ENCODE measurements at regions not wholly inside any gene's neighbourhood (a gene's known extent, or its start where the extent isn't known, plus 50 kb on each side); places are given as distances from the start of the nearest gene placed in this dataset.

DNA sequence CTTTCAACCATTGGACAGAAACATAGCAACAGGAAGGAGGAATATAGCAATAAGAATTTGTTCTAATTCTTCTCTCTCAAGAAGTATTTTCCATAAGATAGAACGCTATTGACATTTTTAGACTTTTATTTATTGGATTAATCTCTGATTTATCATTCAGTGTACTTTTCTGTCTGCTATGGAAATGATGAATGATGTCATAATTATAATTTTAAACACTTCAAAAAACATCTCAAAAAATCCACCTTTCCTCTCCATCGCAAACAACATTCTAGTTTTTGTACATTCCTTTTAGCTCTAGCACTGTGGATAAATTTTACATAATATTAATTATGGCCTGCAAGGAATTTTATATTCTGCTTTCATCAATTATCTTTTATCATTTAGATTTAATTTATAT, 643.2 kb downstream of the DHX35 start:
- TF ChIP-seq, protein P1, sequence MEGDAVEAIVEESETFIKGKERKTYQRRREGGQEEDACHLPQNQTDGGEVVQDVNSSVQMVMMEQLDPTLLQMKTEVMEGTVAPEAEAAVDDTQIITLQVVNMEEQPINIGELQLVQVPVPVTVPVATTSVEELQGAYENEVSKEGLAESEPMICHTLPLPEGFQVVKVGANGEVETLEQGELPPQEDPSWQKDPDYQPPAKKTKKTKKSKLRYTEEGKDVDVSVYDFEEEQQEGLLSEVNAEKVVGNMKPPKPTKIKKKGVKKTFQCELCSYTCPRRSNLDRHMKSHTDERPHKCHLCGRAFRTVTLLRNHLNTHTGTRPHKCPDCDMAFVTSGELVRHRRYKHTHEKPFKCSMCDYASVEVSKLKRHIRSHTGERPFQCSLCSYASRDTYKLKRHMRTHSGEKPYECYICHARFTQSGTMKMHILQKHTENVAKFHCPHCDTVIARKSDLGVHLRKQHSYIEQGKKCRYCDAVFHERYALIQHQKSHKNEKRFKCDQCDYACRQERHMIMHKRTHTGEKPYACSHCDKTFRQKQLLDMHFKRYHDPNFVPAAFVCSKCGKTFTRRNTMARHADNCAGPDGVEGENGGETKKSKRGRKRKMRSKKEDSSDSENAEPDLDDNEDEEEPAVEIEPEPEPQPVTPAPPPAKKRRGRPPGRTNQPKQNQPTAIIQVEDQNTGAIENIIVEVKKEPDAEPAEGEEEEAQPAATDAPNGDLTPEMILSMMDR (IDR thresholded peaks at IDR 0.05; ENCODE audit: low read length): no peak
- TF ChIP-seq EZH2 (IDR thresholded peaks at IDR 0.05; ENCODE audit: borderline replicate concordance, low read length): no peak
